GM21526 (cell line): ENCODE measurements at regions not wholly inside any gene's neighbourhood (a gene's known extent, or its start where the extent isn't known, plus 50 kb on each side); places are given as distances from the start of the nearest gene placed in this dataset.
A peak's percentile ranks its signal among the peaks of the same experiment; 100 is the strongest.
"Not testable (repeated sequence)": the region's sequence is repeated elsewhere in the genome, so short reads cannot be mapped to it uniquely, and the experiment has no call there.

Source experiments
- ATAC-seq: cut with Tn5 transposase; IDR thresholded peaks from one replicate; pipeline ENCODE4 v1.9.1; 2021; ENCODE audit warnings: moderate library complexity; ENCODE audit not compliant: unreplicated experiment, low FRiP score

DNA sequence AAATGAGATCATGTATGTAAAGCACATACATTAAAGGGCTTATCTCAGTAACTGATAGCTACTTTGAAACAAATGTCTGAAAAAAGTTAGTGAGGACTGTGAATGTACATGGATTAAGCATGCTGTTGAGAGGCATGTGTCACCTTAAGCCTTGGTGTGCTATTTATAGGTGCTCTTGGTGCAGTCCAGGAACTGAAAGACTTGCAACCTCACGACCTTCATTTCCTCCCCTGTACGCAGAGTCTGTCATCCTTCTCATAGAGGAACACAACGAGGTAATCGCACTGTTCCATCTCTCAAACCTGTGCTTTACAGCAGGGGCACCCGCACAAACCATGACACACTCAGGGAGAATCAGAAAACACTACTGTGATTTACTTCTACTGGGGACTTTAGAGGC lies 65.6 kb downstream of the UFM1 start:
- ATAC-seq: peak; percentile 97

DNA sequence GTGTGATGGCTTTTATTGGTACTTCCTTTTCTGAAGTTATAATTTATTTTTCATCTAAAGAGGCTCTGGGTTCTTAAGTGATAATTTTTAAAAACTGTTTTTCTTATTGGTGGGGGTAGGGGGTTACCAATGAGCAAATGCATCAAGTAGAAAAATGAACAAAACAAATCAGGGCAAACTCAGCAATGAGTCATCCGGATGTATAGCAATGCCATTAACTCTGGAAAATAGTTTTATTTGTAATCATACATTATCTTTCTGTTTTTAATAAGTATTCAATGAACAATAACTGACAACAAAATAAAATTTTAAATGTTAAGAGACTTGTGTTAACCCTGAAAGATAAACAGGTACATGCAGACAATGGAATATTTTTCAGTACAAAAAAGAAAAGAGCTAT lies 67.6 kb downstream of the UFM1 start:
- ATAC-seq: no peak

DNA sequence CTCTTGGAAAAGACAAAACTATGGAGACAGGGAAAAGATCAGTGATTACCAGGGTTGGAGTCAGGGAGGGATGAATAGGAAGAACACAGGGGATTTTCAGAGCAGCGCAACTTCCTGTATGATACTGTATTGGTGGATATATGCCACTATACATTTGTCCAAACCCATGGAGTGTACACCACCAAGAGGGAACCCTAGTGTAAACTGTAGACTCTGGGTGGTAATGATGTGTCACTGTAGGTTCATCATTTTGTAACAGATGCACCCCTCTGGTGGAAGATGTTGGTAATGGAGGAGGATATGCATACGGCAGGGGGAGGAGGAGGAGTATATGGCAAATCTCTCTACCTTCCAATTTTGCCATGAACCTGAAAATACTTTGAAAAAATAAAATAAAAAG lies 68.1 kb downstream of the UFM1 start:
- ATAC-seq: peak; percentile 37

- no peak for ATAC-seq
Observed at GRCh38 chr13:38418286-38418685, 68.6 kb downstream of the UFM1 start.

DNA sequence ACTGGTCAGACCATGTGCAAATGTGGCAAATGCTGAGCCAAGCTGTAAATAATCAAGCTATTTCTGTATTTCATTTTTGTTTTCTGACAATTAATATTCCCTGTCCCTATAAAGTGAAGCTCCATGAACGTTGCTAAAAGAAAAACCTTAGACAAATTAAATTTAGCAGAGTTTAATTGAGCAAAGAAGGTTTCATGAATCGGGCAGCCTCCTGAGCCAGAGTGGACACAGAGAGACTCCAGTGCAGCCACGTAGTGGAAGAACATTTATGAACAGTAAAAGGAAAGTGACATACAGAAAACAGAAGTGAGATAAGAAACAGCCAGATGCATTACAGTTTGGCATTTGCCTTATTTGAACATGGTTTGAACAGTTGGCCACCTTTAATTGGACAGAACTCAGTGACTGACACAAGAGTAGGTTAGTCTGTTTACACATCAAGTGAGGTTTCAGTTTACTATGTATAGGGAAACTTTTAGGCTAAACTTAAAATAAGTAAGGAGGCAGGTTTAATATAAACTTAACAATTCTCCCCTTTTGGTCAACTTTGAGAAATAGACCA lies 69.7 kb downstream of the UFM1 start:
- ATAC-seq: peak; percentile 48

GRCh38 chr13:38421590-38422560 lies 72.2 kb downstream of the UFM1 start:
- ATAC-seq: no peak

DNA sequence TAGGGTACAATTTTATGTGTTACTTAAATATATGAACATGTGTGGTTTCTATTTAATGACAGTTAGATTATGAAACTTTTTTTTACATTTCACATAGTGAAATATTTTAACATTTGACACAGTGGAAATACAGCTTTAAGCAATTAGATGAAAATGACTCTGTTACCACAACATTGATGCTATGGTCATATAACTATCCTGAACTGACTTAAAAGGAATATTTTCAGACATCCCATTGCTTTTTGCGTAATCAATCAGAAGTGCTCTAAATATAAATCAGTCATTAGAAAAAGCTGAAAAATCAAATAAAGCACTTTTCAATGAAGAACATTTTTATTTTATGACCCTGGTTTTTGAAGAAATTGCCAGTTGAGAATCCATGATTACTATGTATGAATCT lies 80.3 kb downstream of the UFM1 start:
- no peak for ATAC-seq

DNA sequence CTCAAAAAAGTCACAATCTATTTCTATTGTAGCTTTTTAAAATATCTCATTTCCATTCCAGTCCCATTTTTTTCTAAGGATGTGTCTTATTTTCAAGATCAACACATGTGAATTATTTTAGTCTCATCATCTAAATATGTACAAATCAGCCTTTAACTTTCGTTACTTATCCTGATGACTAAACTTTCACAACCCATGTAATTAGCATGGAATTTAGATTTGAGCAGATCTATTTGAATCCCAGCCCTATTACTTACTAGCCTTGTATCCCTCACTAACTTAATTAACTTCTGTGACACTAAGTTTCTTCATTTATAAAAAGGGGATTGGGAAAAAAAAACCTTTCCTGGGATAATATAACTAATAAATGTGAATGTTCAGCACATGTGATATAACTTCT lies 81.1 kb downstream of the UFM1 start:
- ATAC-seq: no peak

- ATAC-seq: no peak
Observed at GRCh38 chr13:38440666-38441065, 91.0 kb downstream of the UFM1 start.

- ATAC-seq: no peak
Observed at GRCh38 chr13:38444904-38445303, 95.3 kb downstream of the UFM1 start.

DNA sequence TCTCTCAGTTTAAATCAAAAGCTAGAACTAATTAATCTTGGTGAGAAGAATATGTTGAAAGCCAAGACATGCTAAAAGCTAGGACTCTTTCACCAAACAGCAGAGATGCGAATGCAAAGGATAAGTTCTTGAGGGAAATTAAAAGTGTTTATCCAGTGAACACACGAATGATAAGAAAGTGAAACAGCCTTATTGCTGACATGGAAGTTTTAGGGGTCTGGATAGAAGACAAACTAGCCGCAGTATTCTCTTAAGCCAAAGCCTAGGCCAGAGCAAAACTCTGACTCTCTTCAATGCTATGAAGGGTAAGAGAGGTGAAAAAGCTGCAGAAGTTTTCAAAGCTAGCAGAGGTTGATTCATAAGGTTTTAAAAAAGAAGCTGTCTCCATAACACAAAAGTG lies 103.0 kb downstream of the UFM1 start:
- no peak for ATAC-seq

DNA sequence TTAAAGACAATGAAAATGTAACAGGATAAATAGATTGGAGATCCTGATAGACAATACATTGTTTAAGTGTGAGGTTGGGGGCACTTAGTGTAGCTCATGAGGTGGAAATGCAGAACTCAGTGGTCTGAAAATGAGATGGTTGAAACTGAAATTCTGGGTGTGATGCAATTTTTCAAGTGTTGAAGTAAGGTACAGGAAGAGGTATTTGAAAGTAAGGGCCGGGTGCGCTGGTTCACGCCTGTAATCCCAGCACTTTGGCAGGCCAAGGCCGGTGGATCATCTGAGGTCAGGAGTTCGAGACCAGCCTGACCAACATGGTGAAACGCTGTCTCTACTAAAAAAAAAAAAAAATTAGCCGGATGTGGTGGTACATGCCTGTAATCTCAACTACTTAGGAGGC lies 113.0 kb downstream of the UFM1 start:
- ATAC-seq: peak; percentile 56

- no peak for ATAC-seq
Observed at GRCh38 chr13:38463048-38463447, 113.4 kb downstream of the UFM1 start.

- ATAC-seq: not testable (repeated sequence)
Observed at GRCh38 chr13:38472411-38472810, 122.8 kb downstream of the UFM1 start.

DNA sequence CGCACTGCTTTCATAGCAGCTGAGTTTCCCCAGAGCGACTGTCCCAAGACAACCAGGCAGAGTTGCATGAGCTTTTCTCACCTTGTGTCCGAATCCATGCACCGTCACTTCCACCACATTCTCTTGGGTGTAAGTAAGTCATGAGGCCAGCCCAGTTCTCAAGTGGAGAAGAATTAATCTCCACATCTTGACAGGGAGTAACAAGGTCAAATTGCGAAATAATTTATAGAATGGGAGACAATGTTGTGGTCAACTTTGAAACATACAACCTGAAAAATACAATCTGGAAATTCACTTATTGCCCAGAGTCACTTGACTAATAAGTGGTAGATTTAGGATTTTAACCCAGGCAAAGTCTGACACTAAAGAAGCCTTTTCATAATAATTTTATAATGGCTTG lies 123.7 kb downstream of the UFM1 start:
- ATAC-seq: no peak

DNA sequence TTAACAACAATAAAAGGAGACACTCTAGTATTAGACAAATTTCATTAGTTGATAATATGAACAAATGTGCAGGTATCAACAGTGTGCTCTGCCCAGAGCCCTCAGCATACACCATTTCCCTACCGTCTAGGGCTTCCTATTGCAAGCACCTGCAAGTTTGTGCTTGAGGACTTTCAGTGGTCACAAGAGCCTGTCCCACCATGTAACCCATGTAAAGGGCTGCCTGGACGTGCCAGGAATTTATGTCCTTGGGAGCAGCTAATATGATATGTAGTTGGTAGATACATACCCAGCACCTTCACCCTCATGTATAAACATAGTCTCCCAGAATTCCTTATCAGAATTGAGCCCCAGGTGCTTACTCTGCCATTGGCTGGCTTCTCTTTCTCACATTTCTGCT lies 128.0 kb downstream of the UFM1 start:
- no peak for ATAC-seq

DNA sequence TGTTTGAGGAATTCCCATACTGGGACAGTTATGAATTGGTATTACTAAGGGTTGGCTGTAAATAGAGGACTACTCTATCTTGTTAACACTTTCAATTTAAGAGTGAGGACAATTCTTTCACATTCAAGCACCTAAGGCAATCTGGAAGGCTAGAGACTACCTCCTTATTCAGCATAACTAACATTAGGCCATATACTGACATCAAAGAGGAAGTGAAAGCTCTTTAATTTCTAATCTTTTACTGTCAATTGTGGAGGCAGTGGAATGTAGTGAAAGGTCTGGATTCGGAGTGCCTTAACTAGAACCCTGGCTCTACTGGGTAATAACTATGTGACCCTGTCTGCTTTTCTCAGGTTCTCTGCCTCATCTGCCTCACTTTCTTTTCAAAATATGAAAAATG lies 134.0 kb downstream of the UFM1 start:
- ATAC-seq: peak; percentile 68

- ATAC-seq: no peak
Observed at GRCh38 chr13:38490657-38491056, 141.0 kb downstream of the UFM1 start.

GRCh38 chr13:38494445-38494844 lies 144.8 kb downstream of the UFM1 start:
- ATAC-seq: no peak

GRCh38 chr13:38496917-38497316 lies 147.3 kb downstream of the UFM1 start:
- ATAC-seq: no peak

GRCh38 chr13:38498271-38498670 lies 148.6 kb downstream of the UFM1 start:
- no peak for ATAC-seq

GRCh38 chr13:38514575-38514974 lies 164.9 kb downstream of the UFM1 start:
- ATAC-seq: no peak
